ENCODE measurements at regions not wholly inside any gene's neighbourhood (a gene's known extent, or its start where the extent isn't known, plus 50 kb on each side); places are given as distances from the start of the nearest gene placed in this dataset.

DNA sequence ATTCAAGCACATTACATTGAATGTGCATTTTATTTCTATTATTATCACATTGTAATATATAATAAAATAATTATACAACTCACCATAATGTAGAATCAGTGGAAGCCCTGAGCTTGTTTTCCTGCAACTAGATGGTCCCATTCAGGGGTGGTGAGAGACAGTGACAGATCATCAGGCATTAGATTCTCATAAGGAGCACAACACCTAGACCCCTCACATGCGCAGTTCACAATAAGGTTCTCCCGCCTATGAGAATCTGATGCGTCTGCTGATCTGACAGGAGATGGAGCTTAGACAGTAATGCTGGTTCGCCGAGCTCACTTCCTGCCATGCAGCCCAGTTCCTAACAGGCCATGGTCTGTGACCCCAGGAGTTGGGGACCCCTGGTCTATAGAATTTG lies 96.7 kb upstream of the RBBP6 start:
- H3K4me3 ChIP-seq (ENCODE audit: low read depth, low read length, poor library complexity, severe bottlenecking): no peak overlapping the region
- intact Hi-C loops (cut with micrococcal nuclease; ENCODE audit: unreplicated experiment): no loop called here
- TF ChIP-seq CTCF (conservative IDR thresholded peaks at IDR 0.05; ENCODE audit: low read depth, low read length): no peak
- no peaks in the 10 kb centered on the region for H3K9me3 ChIP-seq (ENCODE audit: low read depth, low read length, poor library complexity, severe bottlenecking)
- POLR2A ChIA-PET (ENCODE audit: low non-redundant PET): no interaction called here
- CTCF ChIA-PET: no interaction called here
- H3K27ac ChIP-seq (ENCODE audit: low read depth, low read length, poor library complexity, severe bottlenecking): no peak overlapping the region
- H3K36me3 ChIP-seq (ENCODE audit: insufficient read depth, low read length, poor library complexity, severe bottlenecking): no peaks in the 10 kb centered on the region
- DNase-seq (ENCODE audit: low spot score): no peak
- BruUV-seq (replicated peaks): no TSS peak
- no peaks in the 10 kb centered on the region for H3K4me1 ChIP-seq (ENCODE audit: insufficient read depth, low read length, poor library complexity, severe bottlenecking)
- H3K27me3 ChIP-seq (replicated peaks; ENCODE audit: insufficient read depth, low read depth, low read length, poor library complexity): no peaks in the 10 kb centered on the region

DNA sequence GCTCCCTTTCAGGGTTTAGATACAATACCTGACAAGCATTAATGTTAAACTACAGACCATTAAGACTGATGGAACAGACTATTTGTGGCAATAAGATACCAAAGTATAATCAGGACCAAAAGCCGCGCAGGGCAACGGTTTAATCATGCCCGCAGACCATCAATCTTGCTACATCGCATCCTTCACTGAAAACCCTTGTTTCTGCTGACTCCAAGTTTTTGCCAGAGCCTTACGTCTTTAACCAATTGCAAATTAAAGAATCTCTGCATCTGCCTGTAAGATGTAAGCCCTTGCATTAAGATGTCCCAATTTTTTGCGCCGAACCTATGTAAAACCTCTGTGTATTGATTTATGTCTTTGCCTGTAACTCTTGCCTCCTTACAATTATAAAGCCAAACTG lies 94.2 kb upstream of the RBBP6 start:
- H3K4me3 ChIP-seq (ENCODE audit: low read depth, low read length, poor library complexity, severe bottlenecking): no peak overlapping the region
- CTCF ChIA-PET: no interaction called here
- no peaks in the 10 kb centered on the region for H3K36me3 ChIP-seq (ENCODE audit: insufficient read depth, low read length, poor library complexity, severe bottlenecking)
- POLR2A ChIA-PET (ENCODE audit: low non-redundant PET): no interaction called here
- no peaks in the 10 kb centered on the region for H3K4me1 ChIP-seq (ENCODE audit: insufficient read depth, low read length, poor library complexity, severe bottlenecking)
- DNase-seq (ENCODE audit: low spot score): no peak
- no peaks in the 10 kb centered on the region for H3K9me3 ChIP-seq (ENCODE audit: low read depth, low read length, poor library complexity, severe bottlenecking)
- no peaks in the 10 kb centered on the region for H3K27me3 ChIP-seq (replicated peaks; ENCODE audit: insufficient read depth, low read depth, low read length, poor library complexity)
- intact Hi-C loops (cut with micrococcal nuclease; ENCODE audit: unreplicated experiment): no loop called here
- H3K27ac ChIP-seq (ENCODE audit: low read depth, low read length, poor library complexity, severe bottlenecking): no peak overlapping the region
- TF ChIP-seq EZH2 (IDR thresholded peaks at IDR 0.05; ENCODE audit: borderline replicate concordance, low read depth, low read length, poor library complexity, severe bottlenecking) (no peak), CTCF (conservative IDR thresholded peaks at IDR 0.05; ENCODE audit: low read depth, low read length) (no peak)
- BruUV-seq (replicated peaks): no TSS peak

DNA sequence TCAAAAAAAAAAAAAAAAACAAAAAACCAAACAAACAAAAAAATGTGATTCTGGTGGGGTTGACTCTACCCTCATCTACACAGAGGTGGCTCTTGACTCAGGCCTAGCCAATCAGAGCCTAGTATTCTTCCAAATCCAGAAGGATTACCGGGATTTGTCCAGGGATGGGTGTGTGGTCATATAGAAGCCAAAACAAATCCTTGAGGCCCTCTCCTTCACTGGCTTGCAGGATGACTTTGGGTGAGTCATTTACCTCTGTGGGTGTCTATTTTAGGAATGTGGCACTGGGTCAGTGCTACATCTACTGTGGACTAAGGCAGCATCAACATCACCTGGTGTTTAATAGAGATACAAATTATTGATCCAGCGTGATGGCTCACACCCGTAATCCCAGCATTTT lies 93.2 kb upstream of the RBBP6 start:
- ChIA-PET CTCF (no interaction called here), POLR2A (ENCODE audit: low non-redundant PET) (no interaction called here)
- H3K4me3 ChIP-seq (ENCODE audit: low read depth, low read length, poor library complexity, severe bottlenecking): no peak overlapping the region
- intact Hi-C loops (cut with micrococcal nuclease; ENCODE audit: unreplicated experiment): no loop called here
- no peak overlapping the region for H3K27ac ChIP-seq (ENCODE audit: low read depth, low read length, poor library complexity, severe bottlenecking)
- no peak for DNase-seq (ENCODE audit: low spot score)
- no peaks in the 10 kb centered on the region for H3K27me3 ChIP-seq (replicated peaks; ENCODE audit: insufficient read depth, low read depth, low read length, poor library complexity)
- H3K36me3 ChIP-seq (ENCODE audit: insufficient read depth, low read length, poor library complexity, severe bottlenecking): no peaks in the 10 kb centered on the region
- TF ChIP-seq CTCF (conservative IDR thresholded peaks at IDR 0.05; ENCODE audit: low read depth, low read length) (no peak), EZH2 (IDR thresholded peaks at IDR 0.05; ENCODE audit: borderline replicate concordance, low read depth, low read length, poor library complexity, severe bottlenecking) (no peak)
- no peaks in the 10 kb centered on the region for H3K4me1 ChIP-seq (ENCODE audit: insufficient read depth, low read length, poor library complexity, severe bottlenecking)
- no TSS peak for BruUV-seq (replicated peaks)
- H3K9me3 ChIP-seq (ENCODE audit: low read depth, low read length, poor library complexity, severe bottlenecking): no peaks in the 10 kb centered on the region

Data from A673 (cell line).